SIG-M5 treated with dmso at 0.1 percent for 504 hours (cell line): ENCODE measurements at regions not wholly inside any gene's neighbourhood (a gene's known extent, or its start where the extent isn't known, plus 50 kb on each side); places are given as distances from the start of the nearest gene placed in this dataset.

Source experiments
- DNase-seq: peaks from one replicate; lab custom pipeline; 2025; ENCODE audit not compliant: unreplicated experiment; lab: John Stamatoyannopoulos, UW

- no peak for DNase-seq
Measured at GRCh38 chr6:110538416-110539160, 62.2 kb upstream of the SLC22A16 start.

GRCh38 chr6:110537208-110538123 lies 61.1 kb upstream of the SLC22A16 start:
- DNase-seq: peak; percentile 72

GRCh38 chr6:110534731-110535492 lies 58.5 kb upstream of the SLC22A16 start:
- no peak for DNase-seq

- no peak for DNase-seq
Measured at GRCh38 chr6:110532431-110532830, 56.0 kb upstream of the SLC22A16 start.

GRCh38 chr6:110530671-110531070 lies 54.3 kb upstream of the SLC22A16 start:
- DNase-seq: no peak

- no peak for DNase-seq
Measured at GRCh38 chr6:110529907-110530306, 53.5 kb upstream of the SLC22A16 start.

GRCh38 chr6:110529355-110529754 lies 52.9 kb upstream of the SLC22A16 start:
- peak; percentile 14 for DNase-seq

- DNase-seq: no peak
Measured at GRCh38 chr6:110528930-110529325, 52.5 kb upstream of the SLC22A16 start.

- peak; percentile 49 for DNase-seq
Measured at GRCh38 chr6:110528101-110528929, 51.9 kb upstream of the SLC22A16 start.

- DNase-seq: no peak
Measured at GRCh38 chr6:110527516-110527915, 51.1 kb upstream of the SLC22A16 start.

- no peak for DNase-seq
Measured at GRCh38 chr6:110526726-110527125, 50.3 kb upstream of the SLC22A16 start.
